Muscle of back (tissue), 3 donors: ENCODE measurements at regions not wholly inside any gene's neighbourhood (a gene's known extent, or its start where the extent isn't known, plus 50 kb on each side); places are given as distances from the start of the nearest gene placed in this dataset.

Source experiments
- DNase-seq, 3 donors: peaks; one replicate each; pipeline versions ENCODE4 v3.0.0 to v3.0.0-alpha.2; 2013

DNA sequence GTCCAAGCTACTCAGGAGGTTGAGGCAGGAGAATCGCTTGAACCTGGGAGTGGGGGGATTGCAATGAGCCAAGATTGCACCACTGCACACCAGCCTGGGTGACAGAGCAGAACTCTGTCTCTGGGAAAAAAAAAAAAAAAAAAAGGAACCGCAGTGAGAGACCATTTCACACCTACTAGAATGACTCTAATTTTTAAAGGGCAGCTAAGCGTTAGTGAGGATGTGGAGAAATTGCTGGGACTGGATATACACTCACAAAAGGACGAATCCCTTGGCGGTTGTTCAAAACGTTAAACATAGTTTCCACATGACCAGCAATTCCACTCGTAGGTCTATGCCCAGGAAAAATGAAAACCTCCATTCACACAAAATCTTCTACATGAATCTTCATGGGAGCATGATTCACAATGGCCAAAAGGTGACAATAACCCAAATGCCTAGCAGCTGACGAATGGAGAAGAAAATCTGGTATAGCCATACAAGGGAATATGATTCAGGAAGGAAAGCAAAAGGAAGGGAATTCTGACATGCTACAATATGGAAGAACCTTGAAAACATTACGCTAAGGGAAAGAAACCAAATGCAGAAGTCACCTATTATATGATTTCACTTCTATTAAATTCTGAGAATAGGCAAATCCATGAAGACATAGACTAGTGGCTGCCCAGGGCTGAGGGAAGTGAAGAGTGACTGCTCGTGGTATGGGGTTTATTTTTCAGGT, 127.0 kb downstream of the CHSY1 start:
- DNase-seq = peak in 2 of 3 donors; percentile 40 to 92

- no peak for DNase-seq
Measured at GRCh38 chr15:101123222-101123910, 128.5 kb downstream of the CHSY1 start.

GRCh38 chr15:101122806-101123205, 129.0 kb downstream of the CHSY1 start:
- no peak for DNase-seq

- no peak for DNase-seq
Measured at GRCh38 chr15:101122266-101122665, 129.6 kb downstream of the CHSY1 start.

GRCh38 chr15:101121511-101122090, 130.2 kb downstream of the CHSY1 start:
- DNase-seq = peak in 2 of 3 donors; percentile 50 to 80

- peak in 1 of 3 donors; percentile 50 for DNase-seq
Measured at GRCh38 chr15:101120987-101121386, 130.9 kb downstream of the CHSY1 start.

DNA sequence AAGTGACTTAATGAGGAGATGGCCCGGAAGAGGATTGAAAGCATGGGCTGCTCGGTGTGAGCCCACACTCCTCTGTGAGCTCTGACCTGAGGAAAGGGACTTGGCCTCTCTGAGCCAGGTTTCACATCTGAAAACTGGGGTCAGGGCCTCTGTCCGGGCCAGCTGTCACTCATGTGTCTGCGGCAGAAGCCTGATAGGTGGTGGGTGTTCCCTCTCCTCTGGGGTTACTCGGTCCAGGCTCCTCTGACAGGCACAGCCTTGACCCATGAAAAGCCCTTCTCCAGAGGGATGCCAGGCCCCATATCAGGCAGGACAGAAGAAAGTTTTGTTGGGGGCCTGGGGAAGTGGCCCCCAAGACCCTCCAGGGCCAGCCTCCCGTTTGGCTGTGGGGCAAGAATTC, 131.4 kb downstream of the CHSY1 start:
- no peak for DNase-seq
